H9 (cell line): ENCODE measurements at regions not wholly inside any gene's neighbourhood (a gene's known extent, or its start where the extent isn't known, plus 50 kb on each side); places are given as distances from the start of the nearest gene placed in this dataset.

Experiments
- DNase-seq: peaks from one replicate; pipeline ENCODE4 v3.0.0-alpha.2; 2017
- H2AFZ ChIP-seq: one replicate; pipeline ENCODE4 v1.6.1; 2013; ENCODE audit warnings: mild to moderate bottlenecking, low read length, control low read depth, moderate library complexity
- H2AK5ac ChIP-seq: 2 replicates; pipeline ENCODE4 v1.6.1; 2013; ENCODE audit warnings: low read length, control low read depth, mixed read lengths; ENCODE audit not compliant: insufficient read length
- H2BK120ac ChIP-seq: one replicate; pipeline ENCODE4 v1.6.1; 2013; ENCODE audit warnings: low read depth, mild to moderate bottlenecking, low read length, control low read depth, inconsistent platforms; ENCODE audit not compliant: poor library complexity, severe bottlenecking
- H2BK12ac ChIP-seq: 2 replicates; pipeline ENCODE4 v1.6.1; 2013; ENCODE audit warnings: low read length, control low read depth, mixed read lengths, low read depth; ENCODE audit not compliant: insufficient read length
- H2BK15ac ChIP-seq: 2 replicates; pipeline ENCODE4 v1.6.1; 2013; ENCODE audit warnings: low read depth, low read length, control low read depth
- H2BK20ac ChIP-seq: one replicate; pipeline ENCODE4 v1.6.1; 2013; ENCODE audit warnings: low read depth, mild to moderate bottlenecking, low read length, control low read depth, inconsistent platforms; ENCODE audit not compliant: poor library complexity, severe bottlenecking
- H2BK5ac ChIP-seq: 2 replicates; pipeline ENCODE4 v1.6.1; 2013; ENCODE audit warnings: low read length, control low read depth, mixed read lengths; ENCODE audit not compliant: insufficient read length
- H3K14ac ChIP-seq: 2 replicates; pipeline ENCODE4 v1.6.1; 2013; ENCODE audit warnings: low read length, control low read depth; ENCODE audit not compliant: insufficient read depth
- H3K18ac ChIP-seq: 2 replicates; pipeline ENCODE4 v1.6.1; 2013; ENCODE audit warnings: low read depth, mild to moderate bottlenecking, mixed read lengths, low read length, control low read depth; ENCODE audit not compliant: insufficient read length
- H3K23ac ChIP-seq: 2 replicates; pipeline ENCODE4 v1.6.1; 2013; ENCODE audit warnings: low read length, control low read depth, mixed read lengths, low read depth; ENCODE audit not compliant: insufficient read length
- H3K23me2 ChIP-seq: 2 replicates; pipeline ENCODE4 v1.6.1; 2013; ENCODE audit warnings: low read depth, mild to moderate bottlenecking, mixed read lengths, low read length, control low read depth; ENCODE audit not compliant: insufficient read length, poor library complexity, severe bottlenecking
- H3K27ac ChIP-seq: 2 replicates; pipeline ENCODE4 v1.5.1; 2013; ENCODE audit warnings: low read length, control low read depth, mixed read lengths, low read depth; ENCODE audit not compliant: insufficient read length
- H3K27me3 ChIP-seq: 2 replicates; pipeline ENCODE4 v1.6.1; 2013; ENCODE audit warnings: low read length, control low read depth, inconsistent platforms; ENCODE audit not compliant: insufficient read depth
- H3K4ac ChIP-seq: 2 replicates; pipeline ENCODE4 v1.6.1; 2013; ENCODE audit warnings: low read depth, mild to moderate bottlenecking, control low read depth, inconsistent platforms, low read length, moderate library complexity
- H3K4me1 ChIP-seq: 2 replicates; pipeline ENCODE4 v1.6.1; 2013; ENCODE audit warnings: low read length, control low read depth, inconsistent platforms; ENCODE audit not compliant: insufficient read depth
- H3K4me2 ChIP-seq: 2 replicates; pipeline ENCODE4 v1.6.1; 2013; ENCODE audit warnings: low read length, control low read depth, mixed read lengths; ENCODE audit not compliant: insufficient read length, insufficient read depth
- H3K56ac ChIP-seq: 2 replicates; pipeline ENCODE4 v1.6.1; 2013; ENCODE audit warnings: low read depth, mild to moderate bottlenecking, mixed read lengths, low read length, control low read depth; ENCODE audit not compliant: insufficient read length
- H3K79me1 ChIP-seq: 2 replicates; pipeline ENCODE4 v1.6.1; 2013; ENCODE audit warnings: low read depth, mild to moderate bottlenecking, moderate library complexity, low read length, control low read depth, inconsistent platforms; ENCODE audit not compliant: insufficient read depth, poor library complexity, severe bottlenecking
- H3K79me2 ChIP-seq: 2 replicates; pipeline ENCODE4 v1.6.1; 2013; ENCODE audit warnings: low read length, control low read depth, inconsistent platforms; ENCODE audit not compliant: insufficient read depth
- H3K9ac ChIP-seq: 2 replicates; pipeline ENCODE4 v1.6.1; 2013; ENCODE audit warnings: low read length, control low read depth, mixed read lengths; ENCODE audit not compliant: insufficient read length; ENCODE audit errors: extremely low read depth
- H3K9me3 ChIP-seq: one replicate; pipeline ENCODE4 v1.6.1; 2013; ENCODE audit warnings: low read depth, low read length, inconsistent platforms; ENCODE audit not compliant: control insufficient read depth
- H3T11ph ChIP-seq: one replicate; pipeline ENCODE4 v1.6.1; 2013; ENCODE audit warnings: mild to moderate bottlenecking, low read length, control low read depth, inconsistent platforms
- H4K20me1 ChIP-seq: one replicate; pipeline ENCODE4 v1.6.1; 2013; ENCODE audit not compliant: control insufficient read depth, insufficient read length, insufficient read depth
- H4K5ac ChIP-seq: 2 replicates; pipeline ENCODE4 v1.6.1; 2013; ENCODE audit warnings: low read depth, mild to moderate bottlenecking, mixed read lengths, low read length, control low read depth; ENCODE audit not compliant: insufficient read length
- H4K8ac ChIP-seq: replicated peaks from 2 replicates; pipeline ENCODE4 v1.6.1; 2013; ENCODE audit warnings: low read length, control low read depth, mixed read lengths, low read depth; ENCODE audit not compliant: insufficient read length
- H4K91ac ChIP-seq: 2 replicates; pipeline ENCODE4 v1.6.1; 2013; ENCODE audit warnings: low read depth, mild to moderate bottlenecking, moderate library complexity, mixed read lengths, low read length, control low read depth; ENCODE audit not compliant: insufficient read length
- H3K27ac Mint-ChIP-seq, 3 experiments: 2 replicates in 2 of 3; 3 replicates in 1 of 3; pipeline ENCODE4 v1.8.0; 2020 to 2021; ENCODE audit warnings: mixed read lengths in 3 of 3, mild to moderate bottlenecking in 1 of 3, moderate library complexity in 1 of 3
- H3K27me3 Mint-ChIP-seq: 2 replicates; pipeline ENCODE4 v1.8.0; 2021; ENCODE audit warnings: low read depth, mild to moderate bottlenecking, moderate library complexity, mixed read lengths
- H3K36me3 Mint-ChIP-seq, 3 experiments: 2 replicates in 2 of 3; 3 replicates in 1 of 3; pipeline ENCODE4 v1.8.0; 2020 to 2021; ENCODE audit warnings: low read depth in 3 of 3, mixed read lengths in 3 of 3; ENCODE audit not compliant: insufficient read depth in 1 of 3
- H3K4me1 Mint-ChIP-seq, 2 experiments: 2 replicates each; pipeline ENCODE4 v1.8.0; 2020; ENCODE audit warnings: mixed read lengths in 2 of 2
- H3K4me3 Mint-ChIP-seq, 2 experiments: 2 replicates in 1 of 2; 3 replicates in 1 of 2; pipeline ENCODE4 v1.8.0; 2020 to 2021; ENCODE audit warnings: mild to moderate bottlenecking in 2 of 2, mixed read lengths in 2 of 2, moderate library complexity in 1 of 2
- H3K9me3 Mint-ChIP-seq, 2 experiments: 2 replicates in 1 of 2; 3 replicates in 1 of 2; pipeline ENCODE4 v1.8.0; 2020; ENCODE audit warnings: mild to moderate bottlenecking in 2 of 2, mixed read lengths in 2 of 2, moderate library complexity in 1 of 2
- CTCF ChIP-seq: fragments of 200-600 bp; sonication (generic); conservative IDR thresholded peaks from 3 replicates; pipeline ENCODE4 v1.8.0; 2021; ENCODE audit warnings: antibody characterized with exemption, mild to moderate bottlenecking
- WGBS: extraction: QIAGEN DNeasy Blood & Tissue Kit; methylation state at CpG from one replicate; pipeline ENCODE4 v1.1.7; 2013; ENCODE audit warnings: missing lambda C conversion rate, low lambda C conversion rate, mixed read lengths; ENCODE audit not compliant: insufficient read length; ENCODE audit errors: extremely low coverage; 5-methylcytosine and 5-hydroxymethylcytosine counted together

GRCh38 chr1:244941121-244941520, 76.8 kb upstream of the HNRNPU start:
- Histone ChIP-seq H3T11ph (no peak overlapping the region), H2BK20ac (no peak overlapping the region), H3K14ac (no peak overlapping the region), H3K18ac (no peak overlapping the region), H2AFZ (no peak overlapping the region), H3K23me2 (no peaks in the 10 kb centered on the region), H2BK15ac (no peak overlapping the region), H3K23ac (no peak overlapping the region), H3K27ac (no peak overlapping the region), H2BK120ac (no peak overlapping the region), H4K20me1 (no peaks in the 10 kb centered on the region), H3K4ac (no peak overlapping the region), H3K4me2 (no peak overlapping the region), H4K8ac (no peak overlapping the region), H3K79me1 (no peaks in the 10 kb centered on the region), H3K27me3 (no peaks in the 10 kb centered on the region), H2AK5ac (no peak overlapping the region), H4K91ac (no peak overlapping the region), H3K79me2 (no peaks in the 10 kb centered on the region), H3K9ac (no peak overlapping the region), H4K5ac (no peak overlapping the region), H2BK5ac (no peak overlapping the region), H3K9me3 (no peaks in the 10 kb centered on the region), H3K56ac (no peak overlapping the region), H2BK12ac (no peak overlapping the region), H3K4me1 (no peaks in the 10 kb centered on the region)
- TF ChIP-seq CTCF = no peak
- no peaks in the 10 kb centered on the region for H3K36me3 Mint-ChIP-seq
- H3K9me3 Mint-ChIP-seq = no peaks in the 10 kb centered on the region
- no CpG with 5 or more reads among the region's 13 CpGs for WGBS
- no peak for DNase-seq
- no peak overlapping the region for H3K27ac Mint-ChIP-seq
- H3K4me3 Mint-ChIP-seq = no peak overlapping the region
- H3K27me3 Mint-ChIP-seq = peaks cover 2% of the 10 kb centered on the region; the same call in 1 of the 2 replicates
- H3K4me1 Mint-ChIP-seq = no peaks in the 10 kb centered on the region
